SK-N-SH (cell line): ENCODE measurements at regions not wholly inside any gene's neighbourhood (a gene's known extent, or its start where the extent isn't known, plus 50 kb on each side); places are given as distances from the start of the nearest gene placed in this dataset.
"Not testable (repeated sequence)": the region's sequence is repeated elsewhere in the genome, so short reads cannot be mapped to it uniquely, and the experiment has no call there.

Source experiments
- CTCF ChIA-PET: fragments of 300-600, 350-600 bp; formaldehyde crosslinking; extraction: SDS; loops from one replicate; lab custom pipeline; 2021; lab: Yijun Ruan, JAX
- POLR2A ChIA-PET: fragments of 350-600 bp; sonication (Branson Sonifier 250); formaldehyde crosslinking; extraction: SDS; loops from one replicate; lab custom pipeline; 2020; ENCODE audit warnings: antibody characterized with exemption, inconsistent platforms; lab: Yijun Ruan, JAX
- DNase-seq: peaks from one replicate; pipeline ENCODE4 v3.0.0; 2012
- H2AFZ ChIP-seq: fragments of 200-600 bp; sonication (generic); 2 replicates; pipeline ENCODE4 v1.8.1; 2016; ENCODE audit warnings: antibody characterized with exemption, mild to moderate bottlenecking, low read depth
- H3F3A ChIP-seq: fragments of 200-600 bp; sonication (generic); replicated peaks from 2 replicates; pipeline ENCODE3; 2016; ENCODE audit warnings: antibody characterized with exemption, mild to moderate bottlenecking; ENCODE audit not compliant: insufficient read depth
- H3K27ac ChIP-seq, 2 experiments: fragments of 200-500 bp in 1 of 2; fragments of 200-600 bp in 1 of 2; sonication (Bioruptor generic) in 1 of 2; sonication (generic), shearing (Covaris generic) in 1 of 2; 2 replicates each; pipeline versions ENCODE4 v1.5.1 to v1.6.1; 2014 to 2016; ENCODE audit warnings: low read depth in 2 of 2, inconsistent platforms in 1 of 2, low read length in 1 of 2, mild to moderate bottlenecking in 1 of 2, mixed read lengths in 1 of 2
- H3K27me3 ChIP-seq: fragments of 200-600 bp; sonication (generic), shearing (Covaris generic); 2 replicates; pipeline ENCODE4 v1.6.1; 2016; ENCODE audit warnings: mixed run types; ENCODE audit not compliant: insufficient read depth
- H3K36me3 ChIP-seq, 2 experiments: fragments of 200-500 bp in 1 of 2; fragments of 200-600 bp in 1 of 2; sonication (Bioruptor generic) in 1 of 2; sonication (generic) in 1 of 2; replicated peaks in 1 of 2; 2 replicates each; pipeline versions ENCODE3 to v1.5.1; 2014 to 2016; ENCODE audit warnings: low read length in 1 of 2, mild to moderate bottlenecking in 1 of 2; ENCODE audit not compliant: insufficient read depth in 2 of 2, control insufficient read depth in 1 of 2
- H3K4me1 ChIP-seq, 2 experiments: fragments of 200-500 bp in 1 of 2; fragments of 200-600 bp in 1 of 2; sonication (Bioruptor generic) in 1 of 2; sonication (generic), shearing (Covaris generic) in 1 of 2; 2 replicates each; pipeline versions ENCODE4 v1.5.1 to v1.6.1; 2014 to 2016; ENCODE audit warnings: low read depth in 1 of 2, low read length in 1 of 2, mixed run types in 1 of 2; ENCODE audit not compliant: insufficient read depth in 2 of 2, control insufficient read depth in 1 of 2
- H3K4me2 ChIP-seq: fragments of 200-600 bp; sonication (generic), shearing (Covaris generic); 2 replicates; pipeline ENCODE4 v1.6.1; 2017; ENCODE audit warnings: mixed run types
- H3K4me3 ChIP-seq, 2 experiments: fragments of 200-500 bp in 1 of 2; fragments of 200-600 bp in 1 of 2; sonication (Bioruptor generic) in 1 of 2; sonication (generic), shearing (Covaris generic) in 1 of 2; 2 replicates each; pipeline versions ENCODE4 v1.5.1 to v1.8.1; 2014 to 2016; ENCODE audit warnings: low read depth in 2 of 2, inconsistent platforms in 1 of 2, low read length in 1 of 2, mild to moderate bottlenecking in 1 of 2, mixed read lengths in 1 of 2, moderate library complexity in 1 of 2
- H3K79me2 ChIP-seq: fragments of 200-600 bp; sonication (generic); 2 replicates; pipeline ENCODE4 v1.8.1; 2017; ENCODE audit warnings: mild to moderate bottlenecking; ENCODE audit not compliant: insufficient read depth
- H3K9ac ChIP-seq: fragments of 200-600 bp; sonication (generic); 2 replicates; pipeline ENCODE4 v1.6.1; 2017; ENCODE audit warnings: mixed run types
- H3K9me2 ChIP-seq: fragments of 200-600 bp; sonication (generic); 2 replicates; pipeline ENCODE4 v1.6.1; 2017; ENCODE audit warnings: mixed run types
- H3K9me3 ChIP-seq: fragments of 200-600 bp; sonication (generic); 2 replicates; pipeline ENCODE4 v1.6.1; 2017; ENCODE audit warnings: mixed run types, mild to moderate bottlenecking, moderate library complexity
- H4K20me1 ChIP-seq: fragments of 200-600 bp; sonication (generic); 2 replicates; pipeline ENCODE4 v1.6.1; 2017; ENCODE audit warnings: mild to moderate bottlenecking, mixed run types; ENCODE audit not compliant: insufficient read depth
- CHD2 ChIP-seq: fragments of 150-350 bp; IDR thresholded peaks from 2 replicates; pipeline ENCODE4 v1.6.1; 2018; ENCODE audit warnings: low read length; ENCODE audit not compliant: partially characterized antibody
- EP300 ChIP-seq, 2 experiments: IDR thresholded peaks; 2 replicates each; pipeline versions ENCODE4 v1.4.0 to v1.6.1; 2012; ENCODE audit warnings: borderline replicate concordance in 1 of 2, low read depth in 1 of 2, low read length in 1 of 2
- FOXJ3 ChIP-seq: sonication (generic); formaldehyde crosslinking; IDR thresholded peaks from 2 replicates; pipeline ENCODE4 v1.5.1; 2020; ENCODE audit warnings: mild to moderate bottlenecking, missing genetic modification reagents
- FOXM1 ChIP-seq: IDR thresholded peaks from 2 replicates; pipeline ENCODE4 v1.4.0; 2012; ENCODE audit warnings: low read depth, mild to moderate bottlenecking
- GABPA ChIP-seq: IDR thresholded peaks from 2 replicates; pipeline ENCODE4 v1.4.0; 2012; ENCODE audit warnings: low read depth, mild to moderate bottlenecking
- GATA2 ChIP-seq: sonication (generic); formaldehyde crosslinking; IDR thresholded peaks from 2 replicates; pipeline ENCODE4 v1.5.0; 2020; ENCODE audit warnings: mild to moderate bottlenecking, missing genetic modification reagents
- IRF3 ChIP-seq: fragments of 150-350 bp; IDR thresholded peaks from 2 replicates; pipeline ENCODE4 v1.6.1; 2016; ENCODE audit warnings: mild to moderate bottlenecking, low read depth, low read length
- MAX ChIP-seq: IDR thresholded peaks from 2 replicates; pipeline ENCODE4 v1.4.0; 2012; ENCODE audit warnings: low read depth
- MEF2A ChIP-seq: IDR thresholded peaks from 2 replicates; pipeline ENCODE4 v1.4.0; 2012; ENCODE audit warnings: low read depth, borderline replicate concordance
- MXI1 ChIP-seq: IDR thresholded peaks from 2 replicates; pipeline ENCODE4 v1.6.1; 2012; ENCODE audit warnings: mild to moderate bottlenecking, low read depth, low read length, improper control_type of control experiment
- NFIC ChIP-seq: IDR thresholded peaks from 2 replicates; pipeline ENCODE4 v1.4.0; 2012; ENCODE audit warnings: borderline replicate concordance
- NRF1 ChIP-seq: IDR thresholded peaks from 2 replicates; pipeline ENCODE4 v1.6.1; 2012; ENCODE audit warnings: low read depth, mild to moderate bottlenecking, low read length
- PBX3 ChIP-seq: IDR thresholded peaks from 2 replicates; pipeline ENCODE4; 2012
- POLR2AphosphoS5 ChIP-seq: IDR thresholded peaks from 2 replicates; pipeline ENCODE4 v1.6.1; 2012; ENCODE audit warnings: low read depth, low read length
- RAD21 ChIP-seq: IDR thresholded peaks from 2 replicates; pipeline ENCODE4 v1.6.1; 2012; ENCODE audit warnings: mild to moderate bottlenecking, low read length
- RFX5 ChIP-seq: IDR thresholded peaks from 2 replicates; pipeline ENCODE4 v1.6.1; 2012; ENCODE audit warnings: mild to moderate bottlenecking, improper control_type of control experiment, low read length
- RXRA ChIP-seq: IDR thresholded peaks from 2 replicates; pipeline ENCODE4 v1.4.0; 2012; ENCODE audit warnings: low read depth, mild to moderate bottlenecking, borderline replicate concordance
- SMC3 ChIP-seq: IDR thresholded peaks from 2 replicates; pipeline ENCODE4 v1.6.1; 2012; ENCODE audit warnings: low read depth, low read length, improper control_type of control experiment
- TAF1 ChIP-seq: IDR thresholded peaks from 2 replicates; pipeline ENCODE4 v1.6.1; 2012; ENCODE audit warnings: low read depth, mild to moderate bottlenecking, low read length, moderate library complexity, borderline replicate concordance
- TCF12 ChIP-seq: IDR thresholded peaks from 2 replicates; pipeline ENCODE4 v1.4.0; 2012
- TEAD4 ChIP-seq: IDR thresholded peaks from 2 replicates; pipeline ENCODE4 v1.4.0; 2012; ENCODE audit warnings: mild to moderate bottlenecking, borderline replicate concordance; ENCODE audit not compliant: insufficient read depth
- USF2 ChIP-seq: fragments of 150-350 bp; IDR thresholded peaks from 2 replicates; pipeline ENCODE4 v1.6.1; 2017; ENCODE audit warnings: antibody characterized with exemption, low read length, low read depth, borderline replicate concordance
- WGBS: methylation state at CpG from one replicate; pipeline ENCODE4 v1.1.6; 2017; ENCODE audit warnings: low lambda C conversion rate; 5-methylcytosine and 5-hydroxymethylcytosine counted together

- TF ChIP-seq MXI1 (no peak), FOXJ3 (CRISPR knock-in tag) (no peak), EP300 (IDR thresholded peaks at IDR 0.05; ENCODE audit: borderline replicate concordance in 1 of 2, low read depth in 1 of 2, low read length in 1 of 2) (no peak), MAX (no peak), RFX5 (no peak), GATA2 (CRISPR knock-in tag) (no peak), NRF1 (no peak), POLR2AphosphoS5 (no peak), RXRA (no peak), GABPA (no peak), TAF1 (no peak), TCF12 (no peak), FOXM1 (no peak)
- Histone ChIP-seq H3K9me2 (no peaks in the 10 kb centered on the region), H3K4me1 (no peaks in the 10 kb centered on the region), H2AFZ (no peak overlapping the region), H3K4me2 (no peak overlapping the region), H3K79me2 (no peaks in the 10 kb centered on the region), H3K9ac (no peak overlapping the region), H3K36me3 (no peaks in the 10 kb centered on the region), H4K20me1 (no peaks in the 10 kb centered on the region), H3K27ac (no peak overlapping the region), H3K27me3 (no peaks in the 10 kb centered on the region), H3F3A (no peaks in the 10 kb centered on the region), H3K4me3 (no peak overlapping the region), H3K9me3 (no peaks in the 10 kb centered on the region)
- CTCF ChIA-PET = no interaction called here
- POLR2A ChIA-PET = no interaction called here
- DNase-seq = no peak
- WGBS = 89% methylated on average over 1 of the region's 1 CpG
These were observed 69.9 kb upstream of the ADGRL2 start for GRCh38 chr1:81730881-81731280.

GRCh38 chr1:81730299-81730698 lies 70.4 kb upstream of the ADGRL2 start:
- H3K4me3 ChIP-seq, H3K9me2 ChIP-seq, H3K36me3 ChIP-seq, POLR2A ChIA-PET, H3K4me1 ChIP-seq, H3F3A ChIP-seq, H4K20me1 ChIP-seq, H3K9me3 ChIP-seq, H3K79me2 ChIP-seq, DNase-seq, H3K9ac ChIP-seq, CTCF ChIA-PET, H3K27me3 ChIP-seq, H3K27ac ChIP-seq, H2AFZ ChIP-seq, H3K4me2 ChIP-seq: not testable (repeated sequence)
- 87% methylated on average over 6 of the region's 7 CpGs for WGBS

GRCh38 chr1:81729818-81730217 lies 70.9 kb upstream of the ADGRL2 start:
- Histone ChIP-seq H3K79me2 (no peaks in the 10 kb centered on the region), H2AFZ (no peak overlapping the region), H3K4me3 (no peak overlapping the region), H3K27ac (no peak overlapping the region), H3K9me2 (no peaks in the 10 kb centered on the region), H3K4me2 (no peak overlapping the region), H3F3A (no peaks in the 10 kb centered on the region), H4K20me1 (no peaks in the 10 kb centered on the region), H3K9ac (no peak overlapping the region), H3K9me3 (no peaks in the 10 kb centered on the region), H3K27me3 (no peaks in the 10 kb centered on the region), H3K36me3 (no peaks in the 10 kb centered on the region), H3K4me1 (no peaks in the 10 kb centered on the region)
- WGBS = 59% methylated on average over 2 of the region's 2 CpGs
- ChIA-PET CTCF (no interaction called here), POLR2A (no interaction called here)
- no peak for DNase-seq
- TF ChIP-seq RXRA = no peak
- no peak for TF ChIP-seq SMC3
- no peak for TF ChIP-seq GATA2 (CRISPR knock-in tag)
- TF ChIP-seq GABPA = no peak
- TF ChIP-seq PBX3 = no peak
- no peak for TF ChIP-seq NFIC
- no peak for TF ChIP-seq MEF2A
- TF ChIP-seq TEAD4 = no peak
- TF ChIP-seq CHD2 = no peak
- TF ChIP-seq USF2 = no peak
- TF ChIP-seq MAX = no peak
- TF ChIP-seq MXI1 = no peak
- TF ChIP-seq IRF3 = no peak
- TF ChIP-seq RAD21 = no peak
- TF ChIP-seq RFX5 = no peak
